NCI-H2227 (cell line): ENCODE measurements at regions not wholly inside any gene's neighbourhood (a gene's known extent, or its start where the extent isn't known, plus 50 kb on each side); places are given as distances from the start of the nearest gene placed in this dataset.

Source experiments
- DNase-seq: peaks from one replicate; lab custom pipeline; 2025; ENCODE audit not compliant: unreplicated experiment; lab: John Stamatoyannopoulos, UW

DNA sequence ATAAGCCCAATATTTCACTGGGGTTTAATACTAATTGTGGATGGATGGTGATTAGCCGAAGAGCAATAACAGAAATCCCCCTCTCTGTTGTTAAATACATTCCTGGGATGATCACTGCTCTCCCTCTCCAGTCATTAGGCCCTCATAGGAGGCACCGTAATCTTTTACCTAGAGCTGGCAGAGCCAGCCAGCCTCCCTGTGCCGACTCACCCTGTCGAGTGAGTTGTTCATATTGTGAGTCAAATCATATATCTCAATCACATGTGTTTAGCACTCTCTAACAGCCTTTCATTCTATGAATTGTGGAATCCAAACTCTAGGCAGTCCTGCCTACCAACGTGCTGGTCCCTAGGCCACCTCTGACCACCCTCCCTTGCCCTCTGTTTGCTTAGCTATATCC, 771.0 kb downstream of the IRX1 start:
- no peak for DNase-seq

DNA sequence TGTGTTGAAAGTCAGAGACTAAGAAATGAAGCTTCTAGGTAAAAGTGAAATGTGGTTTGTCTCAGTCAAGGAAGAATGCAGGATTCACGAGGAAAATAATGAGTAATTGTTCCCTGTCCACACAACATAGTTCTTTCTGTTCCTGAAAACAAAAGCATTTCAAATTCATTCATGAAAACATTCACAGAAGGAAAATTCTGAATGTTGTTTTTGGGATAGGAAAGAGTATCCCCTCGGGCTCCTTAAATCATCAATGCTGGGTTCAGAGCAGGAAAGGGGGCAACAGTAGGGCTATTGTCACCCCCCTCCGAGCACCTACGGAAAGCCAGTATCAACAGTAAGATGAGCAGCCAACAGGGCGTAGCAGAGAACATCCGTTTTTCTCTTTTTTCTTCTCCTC, 769.9 kb upstream of the ADAMTS16 start:
- DNase-seq = no peak

DNA sequence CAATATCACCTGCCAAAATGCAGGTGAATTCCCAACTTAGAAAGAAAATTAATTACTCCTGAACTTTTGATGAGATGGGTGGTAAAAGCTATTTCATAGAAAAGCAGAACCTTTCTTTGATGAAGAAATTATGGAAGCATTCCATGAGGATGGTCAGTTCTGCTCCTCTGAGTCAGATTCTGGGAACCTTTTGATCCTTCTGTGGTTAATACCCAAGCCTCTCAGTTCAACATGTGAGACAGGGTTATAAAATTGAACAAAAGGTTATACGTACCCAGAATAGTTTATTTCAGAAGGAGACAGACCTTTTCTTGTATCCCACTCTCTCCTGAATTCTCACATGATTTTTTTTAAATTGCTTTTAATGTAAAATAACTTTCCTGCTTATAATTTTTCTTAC, 767.6 kb upstream of the ADAMTS16 start:
- no peak for DNase-seq

DNA sequence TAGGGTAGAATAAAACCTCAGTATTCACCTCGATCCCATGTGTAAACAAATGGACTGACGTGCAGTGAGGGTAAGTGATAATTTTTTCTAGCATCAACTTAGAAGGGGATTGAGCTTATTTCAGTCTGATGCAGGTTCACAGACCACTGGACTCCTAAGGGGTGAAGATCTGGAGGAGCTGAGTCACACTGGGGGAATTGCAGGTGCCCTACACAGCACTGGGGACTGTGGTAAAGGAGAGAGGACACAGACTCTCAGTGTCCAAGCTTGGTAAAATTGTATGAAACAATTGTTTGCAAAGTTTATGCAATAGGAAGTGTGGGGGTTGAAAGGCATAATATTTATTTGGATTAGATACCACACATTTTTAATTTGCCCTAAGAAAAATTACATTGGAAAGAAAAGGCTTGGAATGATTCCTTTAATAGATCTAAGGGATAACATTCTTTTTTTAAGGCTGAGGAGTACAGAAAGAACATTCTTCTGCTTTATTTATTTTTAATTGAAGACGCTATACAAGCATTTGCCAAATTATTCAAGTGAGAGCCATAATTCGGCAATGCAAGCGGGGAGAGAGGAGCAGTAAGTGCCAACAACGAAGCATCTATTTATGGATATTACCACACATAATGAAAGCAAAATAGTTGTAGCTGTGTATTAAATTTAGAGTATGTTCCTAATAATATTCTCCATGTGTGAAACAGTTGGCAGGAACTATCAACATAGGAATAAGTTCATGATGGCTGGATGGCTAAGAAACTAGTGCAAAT, 766.9 kb upstream of the ADAMTS16 start:
- no peak for DNase-seq

DNA sequence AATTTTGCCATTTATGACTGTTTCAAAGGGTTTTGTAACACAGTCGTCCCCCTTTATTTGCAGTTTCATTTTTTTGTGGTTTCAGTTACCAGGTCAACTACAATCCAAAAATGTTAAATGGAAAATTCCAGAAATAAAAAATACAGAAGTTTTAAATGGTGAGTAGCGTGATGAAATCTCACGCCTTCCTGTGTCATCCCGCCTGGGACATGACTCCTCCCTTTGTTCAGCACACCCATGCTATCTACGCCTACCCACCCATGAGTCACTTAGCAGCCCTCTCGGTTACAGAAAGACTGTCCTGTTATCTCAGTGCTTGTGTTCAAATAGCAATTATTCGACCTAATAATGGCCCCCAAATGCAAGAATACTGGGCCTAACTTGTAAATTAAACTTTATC, 765.3 kb upstream of the ADAMTS16 start:
- DNase-seq = no peak

DNA sequence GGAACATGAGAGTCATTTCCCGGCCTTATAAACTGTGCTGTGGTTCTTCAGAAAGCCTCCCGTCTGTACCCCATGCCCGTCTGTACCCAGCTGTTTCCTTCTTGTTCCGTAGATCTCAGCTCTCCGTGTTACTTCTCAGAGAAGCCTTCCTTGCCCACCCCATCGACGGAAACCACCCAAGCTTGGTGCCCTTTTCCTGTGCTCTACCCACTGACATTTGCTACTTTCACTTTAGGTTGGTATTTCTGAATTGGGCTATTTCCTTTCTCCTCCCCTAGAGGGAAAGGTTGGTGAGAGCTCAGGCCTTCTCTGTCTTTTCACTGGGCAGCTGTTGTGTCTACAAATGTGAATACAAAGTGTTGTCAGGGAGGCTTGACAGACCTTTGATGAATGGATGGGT, 764.5 kb upstream of the ADAMTS16 start:
- no peak for DNase-seq

DNA sequence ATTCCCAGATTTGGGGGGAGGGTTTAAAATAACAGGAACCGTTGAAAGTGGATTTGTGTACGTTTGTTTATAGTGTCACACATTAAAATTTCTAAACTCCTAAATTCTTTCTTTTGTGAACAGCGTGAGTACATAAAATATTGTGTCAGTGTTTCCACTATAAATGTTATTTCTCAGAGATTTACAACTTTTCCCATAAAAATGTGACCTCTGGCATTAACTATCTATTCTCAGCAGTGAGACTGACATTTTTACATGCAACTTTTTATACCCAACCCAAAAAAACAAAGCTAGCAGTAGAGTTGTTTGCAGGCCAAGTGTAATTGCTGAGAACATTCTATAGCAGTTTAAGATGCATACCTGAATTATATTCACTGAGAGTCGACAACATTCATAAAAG, 757.0 kb upstream of the ADAMTS16 start:
- no peak for DNase-seq

DNA sequence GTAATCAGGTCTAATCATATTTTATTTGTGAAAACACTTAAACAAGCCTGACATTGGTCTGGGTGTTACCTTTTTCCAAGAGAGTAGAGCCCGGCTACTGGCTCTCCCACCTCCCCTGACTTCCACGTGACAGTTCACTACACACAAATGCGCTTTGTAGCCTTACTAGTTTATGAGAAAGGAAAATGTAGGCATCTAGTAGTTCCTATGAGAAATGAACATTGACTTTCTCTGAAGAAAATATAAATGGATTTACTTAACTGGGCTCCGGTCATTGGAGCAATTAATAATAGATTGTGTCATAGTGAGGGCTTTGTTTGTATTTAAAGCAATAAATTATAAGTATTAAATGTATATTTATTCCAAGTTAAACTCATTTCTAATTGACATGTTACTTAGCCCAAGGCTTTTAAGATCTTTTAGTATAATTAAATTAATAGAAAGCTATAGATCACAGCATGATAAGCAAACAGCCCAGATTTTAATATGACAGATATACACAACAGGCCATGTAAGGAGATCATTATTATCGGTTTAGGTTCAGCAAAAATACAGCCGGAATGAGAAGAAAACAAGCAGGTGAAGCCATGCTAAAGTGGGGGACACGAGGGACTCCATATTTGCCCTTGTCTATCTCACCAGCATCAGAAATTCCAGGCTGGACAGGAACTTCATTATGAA, 756.5 kb upstream of the ADAMTS16 start:
- DNase-seq = no peak

DNA sequence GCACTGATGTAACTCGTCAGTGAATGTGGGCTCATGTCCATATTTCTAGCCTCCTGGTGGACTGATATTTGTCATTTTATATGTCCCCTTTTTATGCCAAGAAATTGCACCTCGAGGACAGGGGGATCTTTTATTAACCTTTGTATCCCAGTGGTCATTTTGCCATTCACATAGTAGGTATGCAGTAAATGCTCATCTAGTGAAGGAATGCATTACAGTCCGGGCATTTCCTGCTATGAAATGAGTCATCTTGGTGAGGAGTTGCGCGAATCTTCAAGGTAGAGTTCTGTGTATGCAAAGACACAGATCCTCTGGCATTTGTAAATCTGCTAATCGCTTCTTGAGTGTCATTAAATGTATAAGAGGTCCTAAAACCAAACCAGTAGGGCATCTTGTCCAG, 755.5 kb upstream of the ADAMTS16 start:
- no peak for DNase-seq

DNA sequence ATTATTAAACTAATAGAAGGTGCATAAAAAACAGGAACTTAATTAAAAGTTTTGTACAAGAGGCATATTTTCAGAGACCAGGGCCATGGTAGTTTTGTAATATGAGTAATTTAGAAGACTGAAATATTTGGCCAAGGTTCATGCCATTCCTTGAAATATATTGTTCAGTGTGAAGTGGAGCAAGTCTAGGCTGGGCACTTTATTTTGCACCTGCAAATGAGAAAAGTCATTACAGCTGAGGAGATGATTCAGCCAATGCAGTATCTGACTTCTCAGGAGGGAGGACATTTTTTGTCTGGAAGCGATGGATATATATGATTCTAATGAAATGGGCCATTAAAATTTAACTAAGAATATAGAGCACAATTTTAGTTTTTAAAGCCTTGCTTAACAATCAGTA, 754.0 kb upstream of the ADAMTS16 start:
- no peak for DNase-seq

DNA sequence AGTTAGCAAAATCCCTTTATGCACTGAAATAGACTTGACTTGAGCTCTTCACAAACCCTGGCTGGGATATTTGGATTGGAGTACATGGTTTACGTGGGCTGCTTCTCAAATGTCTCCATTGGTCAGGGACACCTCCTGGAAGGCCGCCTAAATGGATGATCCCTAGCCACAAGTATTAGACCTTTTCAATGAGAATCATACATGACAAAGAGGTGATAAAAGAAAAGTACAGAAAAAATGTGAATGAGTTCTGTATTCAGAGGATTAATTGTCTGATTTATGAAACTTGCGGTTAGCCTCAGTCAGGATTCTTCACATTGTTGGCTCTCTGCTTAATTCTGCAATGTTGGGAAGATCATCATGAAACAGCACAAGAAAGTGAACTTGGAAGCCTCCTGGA, 752.8 kb upstream of the ADAMTS16 start:
- no peak for DNase-seq

DNA sequence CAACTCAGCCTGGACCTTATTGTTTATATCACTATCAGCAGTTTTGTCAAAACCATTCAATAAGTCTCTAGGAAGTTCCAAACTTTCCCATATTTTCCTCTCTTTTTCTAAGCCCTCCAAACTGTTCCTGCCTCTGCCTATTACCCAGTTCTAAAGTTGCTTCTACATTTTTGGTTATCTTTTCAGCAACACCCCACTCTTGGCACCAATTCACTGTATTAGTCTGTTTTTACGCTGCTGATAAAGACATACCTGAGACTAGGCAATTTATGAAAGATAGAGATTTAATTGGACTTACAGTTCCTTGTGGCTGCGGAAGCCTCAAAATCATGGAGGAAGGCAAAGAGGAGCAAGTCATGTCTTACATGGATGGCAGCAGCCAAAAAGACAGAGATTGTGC, 744.4 kb upstream of the ADAMTS16 start:
- no peak for DNase-seq

DNA sequence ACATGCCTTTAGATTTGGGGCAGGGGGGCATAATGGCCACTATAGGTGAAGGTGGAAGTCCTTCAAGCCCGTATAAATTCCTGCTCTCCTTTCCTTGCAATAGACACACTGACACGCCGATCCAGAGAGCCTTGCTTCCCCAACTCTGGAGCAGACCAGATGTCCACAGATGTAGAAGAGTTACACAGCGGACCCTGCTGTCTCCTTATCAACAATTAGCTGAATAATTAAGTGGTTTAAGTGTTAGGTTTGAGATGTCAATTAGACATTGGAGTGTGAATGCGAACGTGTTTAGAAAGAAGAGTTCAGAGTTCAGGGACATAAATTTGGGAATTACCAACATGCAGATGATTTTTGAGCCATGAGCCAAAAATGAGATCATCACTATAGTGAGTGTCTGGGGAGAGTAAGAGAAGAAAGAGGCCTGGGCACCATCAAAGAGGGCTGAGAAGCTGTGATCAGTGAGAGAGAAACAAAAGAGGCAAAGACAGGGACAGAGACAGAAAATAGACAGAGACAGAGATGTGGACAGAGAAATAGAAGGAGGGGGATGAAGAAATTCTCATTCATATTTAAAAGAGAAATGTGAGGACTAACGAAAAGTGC, 734.4 kb upstream of the ADAMTS16 start:
- no peak for DNase-seq

DNA sequence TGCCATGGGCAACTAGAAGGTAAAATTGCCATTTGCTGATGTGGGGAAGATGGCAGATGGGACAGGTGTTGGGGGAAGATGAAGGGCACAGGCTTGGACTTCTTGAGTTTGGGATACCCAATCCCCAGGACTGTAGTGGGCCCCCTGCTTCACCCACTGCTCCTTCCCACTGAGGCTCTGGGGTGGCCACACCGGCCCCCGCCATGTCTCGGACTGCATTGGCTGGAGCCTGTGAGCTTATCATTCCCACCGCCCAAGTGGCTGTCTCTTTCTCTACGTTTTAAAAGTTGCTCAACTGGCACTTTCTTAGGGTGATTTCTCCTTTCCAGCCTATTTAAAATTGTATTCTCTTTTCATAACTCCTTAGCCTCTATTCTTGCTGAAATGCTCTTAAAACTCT, 730.0 kb upstream of the ADAMTS16 start:
- no peak for DNase-seq

DNA sequence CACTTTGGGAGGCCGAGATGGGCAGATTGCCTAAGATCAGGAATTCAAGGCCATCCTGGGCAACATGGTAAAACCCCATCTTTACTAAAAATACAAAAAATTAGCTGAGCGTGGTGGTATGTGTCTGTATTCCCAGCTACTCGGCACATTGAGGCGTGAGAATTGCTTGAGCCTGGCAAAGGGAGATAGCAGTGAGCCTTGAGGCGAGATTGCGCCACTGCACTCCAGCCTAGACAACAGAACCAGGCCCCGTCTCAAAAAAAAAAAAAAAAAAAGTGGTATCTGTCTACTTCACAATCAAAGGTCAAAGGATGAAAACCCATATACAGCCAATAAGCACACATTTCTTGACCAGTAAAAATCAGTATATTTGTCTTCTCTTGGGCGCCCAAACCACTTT, 728.5 kb upstream of the ADAMTS16 start:
- DNase-seq = no peak

DNA sequence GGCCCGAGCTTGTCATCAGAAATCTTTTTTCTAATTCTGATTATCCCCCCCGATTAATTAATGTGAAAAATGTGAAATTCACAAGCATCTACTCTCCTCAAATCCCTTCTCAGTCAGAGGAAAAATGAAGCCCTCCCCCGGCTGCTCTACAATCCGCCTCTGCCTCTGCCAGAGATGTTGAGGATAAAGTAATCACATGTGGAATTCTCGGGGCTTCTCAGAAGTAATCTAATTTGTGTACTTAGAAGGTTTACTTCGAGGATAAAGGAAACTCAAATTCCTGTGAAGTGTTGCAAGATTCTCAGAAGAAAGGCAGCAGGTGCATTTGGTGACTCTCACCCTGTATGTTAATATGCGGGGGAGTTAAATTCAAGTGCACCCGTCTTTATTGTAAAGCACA, 726.1 kb upstream of the ADAMTS16 start:
- no peak for DNase-seq

DNA sequence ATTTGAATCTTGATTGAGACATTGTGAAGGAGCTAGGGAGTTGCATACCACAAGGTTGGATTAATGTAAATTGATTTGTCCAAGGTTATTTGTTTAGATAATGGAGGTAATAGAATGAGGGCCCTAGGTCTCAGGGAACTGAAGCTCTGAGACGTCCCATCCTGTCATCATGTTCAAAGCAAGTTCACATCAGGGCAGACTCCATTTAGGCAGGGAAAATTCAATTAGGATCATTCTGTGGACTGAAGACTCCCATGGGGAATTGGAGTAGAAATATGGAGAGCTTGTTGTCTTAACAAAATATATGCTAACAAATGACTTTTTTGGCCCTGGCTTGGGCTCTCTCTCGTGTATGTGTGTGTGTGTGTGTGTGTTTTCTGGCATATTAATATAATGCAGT, 722.0 kb upstream of the ADAMTS16 start:
- DNase-seq = no peak

DNA sequence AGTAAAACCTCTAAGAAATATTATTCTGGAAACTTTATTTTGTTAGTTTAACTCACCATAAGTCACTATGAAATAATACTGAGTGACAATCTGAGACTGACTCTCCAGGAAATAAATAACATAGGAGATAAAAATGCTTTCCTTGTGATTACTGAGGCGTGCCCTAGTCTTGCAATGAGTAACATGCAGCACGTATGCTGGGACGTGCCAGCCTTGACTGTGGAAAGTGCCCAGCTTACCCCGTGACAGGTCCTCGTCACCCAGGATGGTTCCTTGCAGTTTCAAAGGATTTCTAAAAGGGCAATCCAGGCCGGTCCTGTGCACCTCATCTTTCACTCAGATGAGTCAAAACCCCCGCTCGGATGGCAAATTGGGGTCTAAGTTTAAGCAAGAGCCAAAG, 720.8 kb upstream of the ADAMTS16 start:
- DNase-seq = no peak

DNA sequence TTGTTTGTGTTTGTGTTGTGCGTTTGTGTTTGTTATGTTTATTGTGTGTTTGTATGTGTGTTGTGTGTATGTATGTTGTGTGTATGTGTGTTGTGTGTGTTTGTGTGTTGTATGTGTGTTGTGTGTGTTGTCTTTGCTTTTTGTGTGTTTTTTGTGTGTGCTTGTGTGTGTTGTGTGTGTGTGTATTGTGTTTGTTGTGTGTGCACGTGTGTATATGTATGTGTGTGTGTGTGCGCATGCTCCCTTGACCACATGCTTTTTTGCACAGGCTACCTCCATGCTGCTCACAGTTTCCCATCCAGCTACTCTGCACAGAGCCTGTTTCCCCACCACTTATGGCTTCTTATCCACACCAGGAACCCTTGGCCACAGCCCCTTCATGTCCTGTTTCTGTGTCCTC, 720.0 kb upstream of the ADAMTS16 start:
- DNase-seq = no peak

DNA sequence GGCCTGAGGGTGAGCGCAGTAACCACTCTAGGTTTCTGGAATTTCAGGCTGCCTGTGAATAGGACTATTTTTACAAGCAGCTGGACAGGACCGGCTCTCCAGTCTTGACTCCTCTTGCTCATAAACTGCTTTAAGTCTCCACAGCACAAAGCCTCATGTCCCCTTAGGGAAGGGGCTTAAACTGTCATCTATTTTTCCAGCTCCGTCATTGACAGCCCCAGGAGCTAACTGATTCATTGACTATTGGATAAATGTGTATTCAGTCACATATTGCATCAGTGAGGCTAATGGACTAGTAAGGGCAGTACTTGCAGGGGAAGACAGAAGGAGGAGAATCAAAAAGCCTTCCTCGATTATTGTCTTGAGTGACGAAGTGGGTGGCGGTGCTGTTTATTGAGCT, 719.4 kb upstream of the ADAMTS16 start:
- no peak for DNase-seq

DNA sequence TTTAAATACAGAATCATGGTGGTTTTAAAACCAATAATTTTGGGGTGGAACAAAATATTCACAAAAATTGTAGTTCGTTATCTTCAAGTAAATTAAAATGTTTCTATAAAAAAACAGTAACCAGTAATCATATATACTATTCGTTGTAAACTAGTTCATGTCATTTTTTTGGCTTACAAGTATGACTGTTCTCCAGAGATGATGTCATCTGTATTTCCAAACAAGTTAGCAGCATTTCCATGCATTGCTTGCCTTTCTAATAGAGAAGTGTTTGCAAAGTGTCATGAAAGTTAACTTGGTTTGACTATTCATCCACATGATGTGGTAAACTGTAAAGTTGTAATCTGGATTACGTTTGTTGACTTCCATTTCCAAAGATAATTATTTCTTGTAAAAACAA, 717.9 kb upstream of the ADAMTS16 start:
- DNase-seq = no peak

DNA sequence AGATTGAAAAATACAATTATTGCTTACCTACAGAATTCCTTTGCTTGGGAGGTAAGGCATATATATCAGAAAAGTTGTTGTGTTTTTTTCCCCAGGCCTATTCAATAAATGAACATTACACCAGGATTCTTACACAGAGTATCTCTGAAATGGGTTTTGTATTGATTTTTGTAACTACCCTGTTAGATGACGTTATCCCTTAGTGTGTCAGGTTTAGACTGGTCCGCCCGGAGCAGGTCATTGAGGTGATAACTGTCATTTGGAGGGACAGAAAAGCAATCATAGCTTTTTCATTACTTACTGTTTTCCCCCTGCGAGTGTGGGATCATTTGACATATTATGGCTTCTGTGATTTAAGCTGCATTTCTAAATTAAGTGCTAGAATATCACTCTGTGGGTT, 715.2 kb upstream of the ADAMTS16 start:
- no peak for DNase-seq

DNA sequence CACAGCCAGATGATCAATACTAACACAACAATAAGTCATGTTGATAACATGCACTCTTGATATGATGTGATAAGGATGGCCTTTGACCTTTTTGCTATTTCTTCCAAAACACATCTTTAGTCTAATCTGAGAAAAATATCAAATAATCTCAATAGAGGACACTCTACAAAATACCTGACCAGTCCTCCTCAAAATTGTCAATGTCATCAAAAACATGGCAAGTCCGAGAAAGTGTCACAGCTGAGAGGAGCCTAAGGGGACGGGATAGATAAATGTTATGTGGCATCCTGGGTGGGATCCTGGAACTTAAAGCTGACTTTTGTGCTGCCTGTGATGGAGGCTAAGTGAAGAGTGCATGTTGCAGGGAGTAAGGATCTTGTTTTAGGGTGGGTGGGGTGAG, 699.6 kb upstream of the ADAMTS16 start:
- no peak for DNase-seq
